ENCODE measurements at regions not wholly inside any gene's neighbourhood (a gene's known extent, or its start where the extent isn't known, plus 50 kb on each side); places are given as distances from the start of the nearest gene placed in this dataset.

GRCh38 chr5:61949679-61950435, 356.1 kb upstream of the KIF2A start:
- no peak for TF ChIP-seq CTCF (IDR thresholded peaks at IDR 0.05)
- no peak for TF ChIP-seq PBX3 (IDR thresholded peaks at IDR 0.05)
- TF ChIP-seq RAD21 (IDR thresholded peaks at IDR 0.05; ENCODE audit: low read length), result no peak
